ENCODE measurements at regions not wholly inside any gene's neighbourhood (a gene's known extent, or its start where the extent isn't known, plus 50 kb on each side); places are given as distances from the start of the nearest gene placed in this dataset.
A peak's percentile ranks its signal among the peaks of the same experiment; 100 is the strongest.

GRCh38 chr12:11553871-11554533 lies 95.5 kb upstream of the ETV6 start:
- H3F3A ChIP-seq (ENCODE audit: insufficient read depth), result no peaks in the 10 kb centered on the region
- H3K4me1 ChIP-seq (ENCODE audit: insufficient read depth), result peaks cover 4% of the 10 kb centered on the region; the same call in 1 of the 2 replicates
- 12 to 13% methylated on average over 9 of the region's 9 CpGs for WGBS, 2 experiments (ENCODE audit: low coverage in 1 of 2, low lambda C conversion rate in 2 of 2, missing lambda C conversion rate in 2 of 2)
- H3K79me2 ChIP-seq (ENCODE audit: insufficient read depth), result no peaks in the 10 kb centered on the region
- in situ Hi-C loops (cut with MboI), result no loop called here
- H4K20me1 ChIP-seq (ENCODE audit: insufficient read depth), result no peaks in the 10 kb centered on the region
- no peaks in the 10 kb centered on the region for H3K9me3 ChIP-seq (ENCODE audit: low read depth)
- no peak overlapping the region for H3K4me3 ChIP-seq
- no peak overlapping the region for H3K4me2 ChIP-seq (ENCODE audit: unreplicated experiment)
- H3K9ac ChIP-seq, result no peak overlapping the region
- H3K27me3 ChIP-seq (replicated peaks; ENCODE audit: insufficient read depth), result peaks cover 27% of the 10 kb centered on the region
- no peaks in the 10 kb centered on the region for H3K9me2 ChIP-seq (ENCODE audit: insufficient read depth)
- no peaks in the 10 kb centered on the region for H3K36me3 ChIP-seq (ENCODE audit: low read depth)
- H2AFZ ChIP-seq, result no peak overlapping the region
- H3K27ac ChIP-seq, result no peak overlapping the region
- TF ChIP-seq EZH2phosphoT487 (IDR thresholded peaks at IDR 0.05; ENCODE audit: insufficient read depth, low read depth), result no peak
- TF ChIP-seq EZH2 (IDR thresholded peaks at IDR 0.05; ENCODE audit: insufficient read depth, poor library complexity, severe bottlenecking), result no peak
- peak; percentile 76 for DNase-seq

DNA sequence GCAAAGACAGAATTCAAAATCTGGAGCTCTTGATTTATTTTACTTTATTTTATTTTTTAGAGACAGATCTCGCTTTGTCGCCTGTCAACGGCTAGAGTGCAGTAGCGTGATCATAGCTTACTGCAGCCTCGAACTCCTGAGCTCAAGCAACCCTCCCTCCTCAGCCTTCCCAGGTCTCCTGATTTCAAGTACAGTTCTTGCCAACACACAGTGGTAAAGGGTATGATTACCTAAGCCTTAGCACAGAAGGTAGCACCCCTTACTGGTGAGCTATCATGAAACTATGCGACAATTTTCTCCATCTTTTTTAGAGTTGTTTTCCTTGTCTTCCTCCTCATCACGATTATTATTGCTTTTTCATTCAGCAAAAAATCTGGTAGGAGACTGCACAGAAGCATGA lies 94.3 kb upstream of the ETV6 start:
- in situ Hi-C loops (cut with MboI), result no loop called here

DNA sequence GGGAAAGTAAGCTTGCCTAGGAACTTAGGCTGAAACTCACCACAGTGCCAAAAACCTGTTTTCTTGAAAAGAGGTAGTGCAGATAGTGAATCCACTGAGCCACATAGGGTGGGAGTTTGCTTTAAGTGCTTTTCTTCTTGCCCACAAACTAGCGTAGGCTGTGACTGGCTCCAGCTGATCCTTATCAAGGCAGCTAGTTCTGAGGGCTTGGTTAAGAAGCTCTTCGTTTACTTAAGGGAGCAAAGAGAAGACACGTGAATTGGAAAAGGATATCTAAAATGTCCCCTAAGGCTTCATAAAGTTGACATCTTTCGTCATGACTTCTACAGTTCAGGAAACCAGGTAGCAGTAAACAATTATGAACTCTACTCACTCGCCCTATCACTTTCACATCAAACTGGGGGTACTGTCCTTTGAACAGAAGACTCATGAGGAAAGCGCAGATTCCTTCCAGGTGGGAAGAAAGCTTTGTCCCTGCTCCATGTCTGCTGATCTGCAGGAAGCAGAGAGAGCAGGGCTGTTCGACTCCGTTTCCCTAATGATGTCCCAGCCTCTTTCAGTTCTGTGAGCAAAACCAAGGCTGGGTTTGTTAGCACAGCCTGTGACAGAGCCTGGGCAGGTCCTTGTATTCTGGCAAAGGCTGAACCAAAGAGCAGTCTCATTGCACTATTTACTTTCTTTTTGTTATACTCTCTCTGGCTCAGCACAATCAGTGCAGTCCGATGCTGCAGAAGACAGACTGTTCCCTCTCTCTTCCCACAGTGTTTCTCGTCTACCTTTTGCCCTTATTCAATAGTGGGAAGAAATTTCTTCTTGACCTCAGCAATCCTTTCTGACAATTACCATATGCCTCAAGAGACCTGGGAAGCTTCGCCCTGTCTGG lies 93.5 kb upstream of the ETV6 start:
- in situ Hi-C loops (cut with MboI), result no loop called here
- Histone ChIP-seq H3K4me1 (ENCODE audit: insufficient read depth) (peaks cover 4% of the 10 kb centered on the region; the same call in 1 of the 2 replicates), H3K4me3 (peak overlapping the region; percentile 32), H3K36me3 (ENCODE audit: low read depth) (no peaks in the 10 kb centered on the region), H3K4me2 (ENCODE audit: unreplicated experiment) (peak overlapping the region; percentile 67), H2AFZ (no peak overlapping the region), H3K9ac (no peak overlapping the region), H3F3A (ENCODE audit: insufficient read depth) (no peaks in the 10 kb centered on the region), H4K20me1 (ENCODE audit: insufficient read depth) (no peaks in the 10 kb centered on the region), H3K9me2 (ENCODE audit: insufficient read depth) (no peaks in the 10 kb centered on the region), H3K27me3 (replicated peaks; ENCODE audit: insufficient read depth) (peaks cover 23% of the 10 kb centered on the region), H3K79me2 (ENCODE audit: insufficient read depth) (no peaks in the 10 kb centered on the region), H3K9me3 (ENCODE audit: low read depth) (no peaks in the 10 kb centered on the region), H3K27ac (no peak overlapping the region)
- TF ChIP-seq EZH2 (IDR thresholded peaks at IDR 0.05; ENCODE audit: insufficient read depth, poor library complexity, severe bottlenecking) (no peak), EZH2phosphoT487 (IDR thresholded peaks at IDR 0.05; ENCODE audit: insufficient read depth, low read depth) (no peak)
- WGBS, 2 experiments (ENCODE audit: low coverage in 1 of 2, low lambda C conversion rate in 2 of 2, missing lambda C conversion rate in 2 of 2), result 31 to 33% methylated on average over 11 of the region's 11 CpGs
- DNase-seq, result peak; percentile 29

More for the DNA sequence above, 94.3 kb upstream of the ETV6 start:
- Histone ChIP-seq H3K9ac (no peak overlapping the region), H3K4me2 (ENCODE audit: unreplicated experiment) (no peak overlapping the region), H3K27me3 (replicated peaks; ENCODE audit: insufficient read depth) (peaks cover 26% of the 10 kb centered on the region), H3K36me3 (ENCODE audit: low read depth) (no peaks in the 10 kb centered on the region), H3K9me2 (ENCODE audit: insufficient read depth) (no peaks in the 10 kb centered on the region), H3K4me1 (ENCODE audit: insufficient read depth) (peaks cover 4% of the 10 kb centered on the region; the same call in 1 of the 2 replicates), H3K9me3 (ENCODE audit: low read depth) (no peaks in the 10 kb centered on the region), H2AFZ (no peak overlapping the region), H3K4me3 (no peak overlapping the region), H3F3A (ENCODE audit: insufficient read depth) (no peaks in the 10 kb centered on the region), H3K79me2 (ENCODE audit: insufficient read depth) (no peaks in the 10 kb centered on the region), H3K27ac (no peak overlapping the region), H4K20me1 (ENCODE audit: insufficient read depth) (no peaks in the 10 kb centered on the region)
- TF ChIP-seq EZH2phosphoT487 (IDR thresholded peaks at IDR 0.05; ENCODE audit: insufficient read depth, low read depth), result no peak
- TF ChIP-seq EZH2 (IDR thresholded peaks at IDR 0.05; ENCODE audit: insufficient read depth, poor library complexity, severe bottlenecking), result no peak
- 78 to 84% methylated on average over 7 of the region's 7 CpGs for WGBS, 2 experiments (ENCODE audit: low coverage in 1 of 2, low lambda C conversion rate in 2 of 2, missing lambda C conversion rate in 2 of 2)
- no peak for DNase-seq

GRCh38 chr12:11556682-11557081 lies 92.8 kb upstream of the ETV6 start:
- Histone ChIP-seq H3F3A (ENCODE audit: insufficient read depth) (peaks cover 5% of the 10 kb centered on the region; the same call in 1 of the 2 replicates), H3K27me3 (replicated peaks; ENCODE audit: insufficient read depth) (peaks cover 23% of the 10 kb centered on the region), H3K79me2 (ENCODE audit: insufficient read depth) (no peaks in the 10 kb centered on the region), H3K36me3 (ENCODE audit: low read depth) (no peaks in the 10 kb centered on the region), H3K4me3 (peak overlapping the region; percentile 32), H3K4me1 (ENCODE audit: insufficient read depth) (peaks cover 10% of the 10 kb centered on the region; the same call in 1 of the 2 replicates), H4K20me1 (ENCODE audit: insufficient read depth) (no peaks in the 10 kb centered on the region), H3K9ac (no peak overlapping the region), H3K4me2 (ENCODE audit: unreplicated experiment) (peak overlapping the region; percentile 67), H3K9me2 (ENCODE audit: insufficient read depth) (no peaks in the 10 kb centered on the region), H3K9me3 (ENCODE audit: low read depth) (no peaks in the 10 kb centered on the region), H3K27ac (no peak overlapping the region), H2AFZ (no peak overlapping the region)
- peak; percentile 37 for TF ChIP-seq EZH2 (IDR thresholded peaks at IDR 0.05; ENCODE audit: insufficient read depth, poor library complexity, severe bottlenecking)
- TF ChIP-seq EZH2phosphoT487 (IDR thresholded peaks at IDR 0.05; ENCODE audit: insufficient read depth, low read depth), result no peak
- in situ Hi-C loops (cut with MboI), result no loop called here
- no peak for DNase-seq
- 8 to 10% methylated on average over 6 of the region's 6 CpGs for WGBS, 2 experiments (ENCODE audit: low coverage in 1 of 2, low lambda C conversion rate in 2 of 2, missing lambda C conversion rate in 2 of 2)

Data from GM23248 (cell line).